ENCODE measurements at regions not wholly inside any gene's neighbourhood (a gene's known extent, or its start where the extent isn't known, plus 50 kb on each side); places are given as distances from the start of the nearest gene placed in this dataset.

- no peak for DNase-seq (ENCODE audit: low read depth)
- no peak overlapping the region for H3K4me3 ChIP-seq (ENCODE audit: low read depth, low read length)
Measured at GRCh38 chr20:7627734-7628663, 312.3 kb downstream of the HAO1 start.

GRCh38 chr20:7629880-7630279, 310.4 kb downstream of the HAO1 start:
- no peak for DNase-seq (ENCODE audit: low read depth)
- no peak overlapping the region for H3K4me3 ChIP-seq (ENCODE audit: low read depth, low read length)

GRCh38 chr20:7637184-7637583, 303.1 kb downstream of the HAO1 start:
- no peak overlapping the region for H3K4me3 ChIP-seq (ENCODE audit: low read depth, low read length)
- peak; percentile 13 for DNase-seq (ENCODE audit: low read depth)

GRCh38 chr20:7650086-7650879, 290.0 kb downstream of the HAO1 start:
- H3K4me3 ChIP-seq (ENCODE audit: low read depth, low read length) = no peak overlapping the region
- peak; percentile 35 for DNase-seq (ENCODE audit: low read depth)

GRCh38 chr20:7654231-7654630, 286.0 kb downstream of the HAO1 start:
- H3K4me3 ChIP-seq (ENCODE audit: low read depth, low read length) = no peak overlapping the region
- no peak for DNase-seq (ENCODE audit: low read depth)

- no peak for DNase-seq (ENCODE audit: low read depth)
- H3K4me3 ChIP-seq (ENCODE audit: low read depth, low read length) = no peak overlapping the region
Measured at GRCh38 chr20:7656687-7657467, 283.4 kb downstream of the HAO1 start.

GRCh38 chr20:7657569-7657968, 282.7 kb downstream of the HAO1 start:
- DNase-seq (ENCODE audit: low read depth) = no peak
- H3K4me3 ChIP-seq (ENCODE audit: low read depth, low read length) = no peak overlapping the region

GRCh38 chr20:7660165-7660564, 280.1 kb downstream of the HAO1 start:
- DNase-seq (ENCODE audit: low read depth) = no peak
- no peak overlapping the region for H3K4me3 ChIP-seq (ENCODE audit: low read depth, low read length)

- no peak for DNase-seq (ENCODE audit: low read depth)
- no peak overlapping the region for H3K4me3 ChIP-seq (ENCODE audit: low read depth, low read length)
Measured at GRCh38 chr20:7665376-7665775, 274.9 kb downstream of the HAO1 start.

GRCh38 chr20:7667194-7667593, 273.1 kb downstream of the HAO1 start:
- DNase-seq (ENCODE audit: low read depth) = no peak
- no peak overlapping the region for H3K4me3 ChIP-seq (ENCODE audit: low read depth, low read length)

GRCh38 chr20:7672571-7672970, 267.7 kb downstream of the HAO1 start:
- no peak overlapping the region for H3K4me3 ChIP-seq (ENCODE audit: low read depth, low read length)
- no peak for DNase-seq (ENCODE audit: low read depth)

GRCh38 chr20:7673841-7674240, 266.4 kb downstream of the HAO1 start:
- peak; percentile 78 for DNase-seq (ENCODE audit: low read depth)
- H3K4me3 ChIP-seq (ENCODE audit: low read depth, low read length) = no peak overlapping the region

GRCh38 chr20:7682916-7683315, 257.3 kb downstream of the HAO1 start:
- no peak for DNase-seq (ENCODE audit: low read depth)
- no peak overlapping the region for H3K4me3 ChIP-seq (ENCODE audit: low read depth, low read length)

GRCh38 chr20:7687065-7687464, 253.2 kb downstream of the HAO1 start:
- DNase-seq (ENCODE audit: low read depth) = no peak
- no peak overlapping the region for H3K4me3 ChIP-seq (ENCODE audit: low read depth, low read length)

- no peak overlapping the region for H3K4me3 ChIP-seq (ENCODE audit: low read depth, low read length)
- no peak for DNase-seq (ENCODE audit: low read depth)
Measured at GRCh38 chr20:7689151-7689550, 251.1 kb downstream of the HAO1 start.

- H3K4me3 ChIP-seq (ENCODE audit: low read depth, low read length) = no peak overlapping the region
- no peak for DNase-seq (ENCODE audit: low read depth)
Measured at GRCh38 chr20:7691647-7692269, 248.5 kb downstream of the HAO1 start.

GRCh38 chr20:7692478-7692877, 247.8 kb downstream of the HAO1 start:
- H3K4me3 ChIP-seq (ENCODE audit: low read depth, low read length) = no peak overlapping the region
- no peak for DNase-seq (ENCODE audit: low read depth)

- H3K4me3 ChIP-seq (ENCODE audit: low read depth, low read length) = no peak overlapping the region
- DNase-seq (ENCODE audit: low read depth) = no peak
Measured at GRCh38 chr20:7693761-7694160, 246.5 kb downstream of the HAO1 start.

GRCh38 chr20:7695051-7695495, 245.2 kb downstream of the HAO1 start:
- DNase-seq (ENCODE audit: low read depth) = no peak
- H3K4me3 ChIP-seq (ENCODE audit: low read depth, low read length) = no peak overlapping the region

All from skeletal muscle cell (primary cell).